ENCODE measurements at regions not wholly inside any gene's neighbourhood (a gene's known extent, or its start where the extent isn't known, plus 50 kb on each side); places are given as distances from the start of the nearest gene placed in this dataset.
A peak's percentile ranks its signal among the peaks of the same experiment; 100 is the strongest.

DNA sequence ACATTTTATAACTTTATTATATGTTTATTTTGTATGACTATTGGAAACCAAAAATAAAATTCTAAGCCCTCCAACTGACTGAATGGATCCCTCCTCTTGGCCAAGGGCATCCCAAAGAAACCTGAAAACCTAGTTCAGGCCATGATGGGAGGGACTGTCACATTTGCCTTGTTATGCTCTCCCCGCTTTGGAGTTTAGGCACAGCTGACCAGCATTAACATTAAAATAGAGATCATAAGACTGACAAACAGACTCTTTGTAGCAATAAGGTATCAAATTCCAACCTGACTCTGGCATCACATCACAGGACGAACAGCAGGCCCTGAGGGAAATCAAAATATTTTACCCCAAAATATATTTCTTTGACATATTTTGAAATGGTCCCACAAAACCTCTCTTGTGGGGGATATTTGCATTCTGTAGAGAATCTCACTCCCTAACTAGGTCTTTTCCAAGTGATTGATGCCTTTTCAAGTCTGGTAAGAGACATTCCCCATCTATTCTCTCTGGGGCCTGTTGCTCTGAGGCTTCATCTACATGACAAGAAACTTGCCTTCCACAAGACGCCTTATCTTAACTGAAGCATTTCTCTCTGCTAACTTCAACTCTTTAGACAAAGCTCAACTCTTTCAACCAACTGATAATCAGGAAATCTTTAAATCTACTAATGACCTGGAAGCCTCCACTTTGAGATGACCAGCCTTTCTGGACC lies 81.8 kb upstream of the PRR23E start:
- no peak for DNase-seq

DNA sequence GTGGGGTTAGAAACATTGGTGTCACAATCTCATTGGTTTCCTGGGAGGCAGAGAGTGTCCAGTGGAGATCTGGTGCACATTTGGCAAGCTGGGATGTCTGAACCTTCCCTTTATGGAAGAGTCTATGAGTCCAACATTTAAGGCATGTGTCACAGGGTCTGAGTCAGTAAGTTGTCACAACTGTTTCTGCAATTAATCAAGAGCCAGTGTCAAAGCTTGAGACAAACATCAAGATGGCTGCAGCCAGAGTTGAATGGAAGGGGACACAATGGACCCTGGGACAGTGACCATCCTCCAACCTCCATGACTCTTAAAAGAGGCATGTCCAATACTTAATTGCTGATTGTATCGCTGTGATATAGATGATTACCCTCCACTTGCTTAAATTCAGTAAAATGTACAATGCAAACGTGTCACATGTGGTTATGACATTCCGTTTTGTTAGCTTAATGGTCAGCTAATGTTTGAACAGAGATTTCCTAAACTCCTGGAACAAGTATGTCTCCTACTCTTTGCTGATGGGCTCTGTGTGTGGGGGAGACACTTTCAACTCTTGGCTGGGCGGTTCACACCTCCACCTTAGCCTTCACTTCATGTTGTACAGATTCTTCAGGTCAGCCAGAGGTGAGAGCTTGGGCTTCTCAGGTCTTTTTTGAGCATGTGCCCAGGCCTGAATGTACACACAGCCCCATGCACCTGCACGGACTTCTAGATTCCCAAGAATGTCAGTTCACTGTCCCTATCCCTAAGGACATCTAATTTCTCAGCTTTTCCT lies 79.9 kb upstream of the PRR23E start:
- DNase-seq = no peak

DNA sequence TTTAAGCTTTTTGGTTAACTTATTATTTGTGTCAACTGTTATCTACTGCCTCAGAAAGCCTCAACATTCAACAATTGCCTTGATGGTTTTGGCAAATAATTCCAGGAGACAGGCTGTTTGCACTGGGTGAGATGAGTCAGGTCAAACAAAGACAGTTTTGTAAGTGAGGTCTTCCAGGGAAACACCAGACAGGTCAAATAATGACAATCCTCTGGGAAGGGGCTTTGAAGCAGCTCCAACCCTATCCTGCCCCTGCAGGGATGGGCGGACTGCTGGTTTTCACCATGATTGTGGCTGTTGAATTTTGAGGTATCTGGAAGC lies 79.4 kb upstream of the PRR23E start:
- DNase-seq = no peak

DNA sequence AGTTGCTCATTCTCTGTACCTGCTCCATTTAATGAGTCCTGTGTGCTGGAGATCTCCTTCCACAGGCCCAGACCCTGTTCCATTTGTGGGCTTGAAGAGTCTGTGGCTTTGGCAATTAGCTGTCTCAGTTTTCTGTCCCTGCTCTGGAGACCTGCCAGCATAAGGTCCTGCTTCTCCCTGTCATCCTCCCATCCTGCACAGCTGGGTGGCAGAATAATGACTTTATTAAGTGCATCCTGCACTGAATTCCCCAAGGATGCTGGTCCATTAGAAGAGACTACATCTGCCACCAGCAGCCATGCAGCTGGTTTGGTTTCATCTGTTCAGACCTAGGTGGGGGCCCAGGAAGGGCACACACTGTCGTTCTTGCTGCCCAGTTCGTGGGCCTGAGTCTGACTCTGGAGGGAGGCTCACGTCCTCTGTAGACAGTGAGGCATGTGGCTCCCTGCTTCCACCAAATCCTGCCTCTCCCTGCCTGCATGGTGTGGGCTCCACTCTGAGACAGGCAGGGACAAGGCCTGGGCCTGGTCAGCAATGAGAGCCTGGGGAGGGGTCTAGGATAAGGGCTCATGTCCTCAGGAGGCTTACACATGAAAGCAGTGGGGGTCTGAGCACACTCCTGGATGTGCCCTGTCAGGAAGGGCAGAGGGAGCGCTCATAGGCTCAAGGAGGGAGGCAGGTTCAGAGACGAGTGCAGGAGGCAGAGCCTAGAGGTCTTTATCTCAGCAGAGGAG lies 78.4 kb upstream of the PRR23E start:
- no peak for DNase-seq

DNA sequence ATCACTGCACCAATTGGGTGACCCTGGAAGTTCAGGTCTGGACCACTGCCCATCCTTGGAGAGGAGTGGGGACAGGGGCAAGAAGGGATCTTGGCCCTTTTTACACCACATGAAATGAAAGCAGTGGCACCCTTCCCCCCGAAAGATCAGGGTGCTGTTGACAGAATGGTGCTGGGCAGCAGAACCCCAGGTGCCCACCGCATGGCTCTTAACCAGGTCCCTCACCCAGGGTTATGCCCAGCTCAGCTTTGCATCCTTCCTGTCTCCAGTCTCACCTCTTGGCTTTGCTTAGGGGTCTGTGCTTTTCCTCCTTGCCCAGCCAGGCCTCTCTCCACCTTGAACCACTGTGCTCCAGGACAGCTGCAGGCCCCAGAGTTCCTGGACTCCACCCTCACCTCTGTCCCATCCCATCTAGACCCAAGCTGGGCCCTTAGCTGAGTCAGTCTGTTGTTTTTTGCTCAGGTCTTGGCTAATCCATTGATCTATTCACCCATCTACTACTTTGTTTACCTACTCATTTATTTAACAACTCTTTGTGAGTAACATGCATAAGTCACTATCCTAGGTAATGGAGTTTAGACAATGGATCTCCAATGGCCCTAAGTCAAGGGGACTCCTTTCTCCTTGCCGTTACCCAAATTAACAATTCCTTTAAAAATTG lies 77.1 kb upstream of the PRR23E start:
- DNase-seq = no peak

DNA sequence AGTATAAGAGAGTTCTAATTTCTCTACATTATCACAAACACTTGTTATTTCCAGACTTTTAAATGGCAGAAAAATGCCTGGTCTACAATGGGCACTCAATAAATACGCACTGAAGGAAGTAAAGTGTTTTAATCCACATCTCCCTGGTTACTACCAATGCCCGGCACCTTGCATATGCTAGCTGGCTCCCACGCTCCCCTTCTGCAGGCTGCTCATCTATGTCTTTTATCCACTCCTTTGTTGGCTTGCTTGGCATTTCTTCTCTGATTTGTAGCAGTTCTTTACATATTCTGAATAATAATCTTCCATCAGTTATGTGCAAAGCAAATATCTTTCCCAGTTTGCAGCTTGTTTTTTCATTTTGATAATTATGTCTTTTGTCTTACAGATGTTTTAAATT lies 74.6 kb upstream of the PRR23E start:
- no peak for DNase-seq

DNA sequence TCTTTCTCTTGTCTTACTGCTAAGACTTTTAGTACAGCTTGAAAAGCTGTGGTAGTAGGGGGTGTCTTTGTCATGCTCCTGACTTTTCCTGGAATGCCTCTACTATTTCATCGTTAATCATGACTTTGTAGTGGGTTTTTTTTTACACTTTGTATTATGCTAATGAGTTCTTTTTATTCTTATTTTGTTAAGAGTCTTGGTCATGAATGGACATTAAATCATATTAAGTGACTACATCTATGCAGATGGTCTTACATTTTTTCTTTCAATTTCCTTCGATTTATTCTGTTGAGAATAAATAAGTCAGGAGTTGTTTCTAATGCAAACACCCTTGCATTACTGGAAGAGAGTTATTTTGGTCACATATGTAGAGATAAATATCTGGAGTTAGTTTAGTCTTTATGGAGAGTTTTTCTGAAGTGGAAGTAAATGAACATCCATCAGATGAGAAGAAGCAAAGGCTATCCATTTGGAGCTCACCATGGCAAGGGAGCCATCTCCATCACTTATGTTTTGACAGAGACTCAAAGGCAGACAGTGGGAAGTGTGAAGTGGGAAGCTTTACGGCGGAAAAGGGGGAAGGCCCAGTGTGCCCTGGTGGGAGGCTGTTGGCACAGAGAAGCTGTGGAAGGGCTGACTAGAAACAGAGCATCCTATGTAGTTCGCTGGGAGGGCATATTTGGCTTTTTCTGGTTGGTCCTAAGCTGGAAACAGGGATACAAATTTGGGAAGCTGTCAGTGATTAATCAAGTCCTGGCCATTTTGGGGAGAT lies 73.1 kb upstream of the PRR23E start:
- DNase-seq = no peak

DNA sequence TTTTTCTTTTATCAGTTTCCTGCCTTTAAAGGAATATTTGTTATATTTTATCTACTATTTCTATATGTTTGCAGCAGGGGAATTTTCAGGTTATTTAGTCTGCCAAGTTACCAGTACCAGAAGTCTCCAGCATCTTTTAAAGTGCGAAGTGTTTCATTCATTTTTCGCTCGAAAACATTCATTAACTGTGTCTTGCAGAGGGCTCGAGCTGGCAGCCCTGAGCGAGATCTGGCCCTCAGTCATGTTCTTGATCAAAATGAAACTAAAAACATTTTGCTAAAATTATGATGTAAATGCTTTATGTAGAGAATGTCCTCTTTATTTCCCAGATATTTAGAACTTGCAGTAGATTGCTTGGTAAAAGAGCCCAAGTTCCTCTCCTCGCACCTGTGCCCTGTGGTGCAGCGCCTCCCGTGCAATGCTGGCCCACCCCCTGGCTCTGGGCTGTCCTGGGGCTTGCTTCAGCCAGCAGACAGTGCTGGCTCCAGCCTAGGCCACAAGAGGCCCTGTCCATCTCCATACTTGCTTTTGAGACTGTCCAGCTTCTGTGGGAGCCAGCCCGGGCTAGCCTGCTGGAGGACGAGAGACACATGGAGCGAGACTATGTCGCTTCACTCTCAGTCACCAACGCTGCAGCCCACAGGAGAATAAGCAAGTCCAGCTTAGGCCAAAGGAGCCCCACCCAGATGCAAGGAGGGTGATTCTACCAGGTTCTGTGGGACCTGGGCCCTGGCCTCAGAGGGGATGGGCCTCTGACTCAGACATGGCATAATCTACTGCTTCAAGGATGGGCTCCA lies 71.9 kb upstream of the PRR23E start:
- no peak for DNase-seq

DNA sequence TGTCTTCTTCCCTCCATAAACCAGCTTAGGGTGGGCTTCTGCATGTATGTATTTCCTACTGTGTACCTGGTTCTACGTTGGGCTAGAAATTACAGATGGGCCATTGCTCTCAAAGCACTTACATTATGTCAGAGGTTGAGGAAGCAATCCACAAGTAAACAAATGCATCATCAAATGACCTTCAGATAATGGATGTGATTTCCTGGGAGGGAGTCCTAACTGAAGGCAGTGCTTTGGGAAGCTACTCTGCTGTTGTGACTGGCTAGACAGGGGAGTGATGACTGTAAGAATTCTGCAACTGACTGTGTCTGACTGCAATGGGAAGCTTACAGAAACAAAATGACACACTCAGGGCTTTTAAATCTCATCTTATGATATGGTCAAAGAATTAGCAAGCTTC lies 71.0 kb upstream of the PRR23E start:
- no peak for DNase-seq

DNA sequence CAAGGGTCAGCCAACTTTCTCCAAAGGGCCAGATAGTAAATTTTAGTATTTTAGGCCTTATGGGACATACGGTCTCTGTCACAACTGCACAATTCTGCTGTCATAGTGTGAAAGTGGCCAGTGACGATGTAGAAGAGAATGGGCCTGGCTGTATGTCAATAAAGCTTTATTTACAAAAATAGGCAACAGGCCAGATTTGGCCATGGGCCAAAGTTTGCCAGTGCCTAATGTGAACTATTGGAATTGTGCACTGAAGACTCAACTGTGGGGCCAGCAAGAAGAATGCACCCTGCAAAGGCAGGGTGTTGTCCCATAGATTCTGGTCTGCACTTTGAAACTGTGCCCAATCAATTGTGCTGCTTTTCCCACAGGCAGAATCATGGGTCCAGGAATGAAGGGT lies 69.4 kb upstream of the PRR23E start:
- no peak for DNase-seq

DNA sequence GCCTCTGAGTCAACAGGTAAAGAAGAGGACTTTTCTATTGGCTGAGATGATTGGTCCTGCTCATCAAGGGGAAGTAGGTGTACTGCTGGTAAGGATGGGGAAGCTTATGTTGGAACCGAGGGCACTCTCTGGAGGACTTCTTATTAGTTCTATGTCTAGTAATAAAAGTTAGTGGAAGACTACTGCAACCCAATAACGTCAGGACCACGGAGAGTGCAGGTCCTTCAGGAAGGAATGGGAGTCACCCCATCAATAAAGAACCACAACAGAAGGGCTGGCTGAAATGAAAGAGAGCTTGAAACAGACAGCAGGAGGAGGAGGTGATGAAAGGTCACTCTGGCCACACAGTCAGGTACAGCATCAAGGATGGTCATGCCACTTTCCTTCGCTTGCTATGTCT lies 68.8 kb upstream of the PRR23E start:
- no peak for DNase-seq

DNA sequence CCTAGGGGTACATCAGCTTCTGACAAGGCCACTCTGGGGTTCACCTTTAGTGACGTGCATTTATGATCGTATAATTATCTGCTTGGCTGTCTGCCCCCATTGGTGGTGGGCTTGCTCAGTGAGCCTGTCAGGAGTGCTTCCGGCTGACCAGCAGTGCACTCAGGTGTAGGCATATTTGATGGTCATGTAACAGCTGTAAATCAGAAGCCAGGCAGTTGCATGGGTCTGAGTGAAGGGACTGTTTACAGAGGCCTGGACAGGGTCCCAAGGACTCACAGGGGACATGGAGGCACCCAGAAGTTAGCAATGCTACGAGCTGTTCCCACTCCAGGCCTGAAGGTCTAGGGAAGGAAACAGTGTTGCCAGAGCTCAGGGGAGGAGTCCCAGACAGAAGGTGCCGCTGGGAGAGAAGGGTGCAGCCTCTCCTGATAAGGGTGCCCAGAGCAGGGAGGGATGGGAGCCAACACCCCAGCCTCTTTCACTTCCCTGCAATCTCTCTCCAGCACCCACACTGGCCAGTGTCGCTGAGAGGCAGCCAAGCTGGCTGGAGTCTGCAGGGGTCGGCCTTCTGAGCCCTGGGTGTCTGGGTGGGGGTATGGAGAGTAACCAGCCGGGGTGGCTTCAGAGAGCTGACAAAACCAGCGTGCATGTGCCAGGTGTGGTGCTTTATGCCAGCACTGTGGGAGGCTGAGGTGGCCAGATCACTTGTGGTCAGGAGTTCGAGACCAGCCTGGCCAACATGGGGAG lies 61.3 kb upstream of the PRR23E start:
- DNase-seq = no peak

DNA sequence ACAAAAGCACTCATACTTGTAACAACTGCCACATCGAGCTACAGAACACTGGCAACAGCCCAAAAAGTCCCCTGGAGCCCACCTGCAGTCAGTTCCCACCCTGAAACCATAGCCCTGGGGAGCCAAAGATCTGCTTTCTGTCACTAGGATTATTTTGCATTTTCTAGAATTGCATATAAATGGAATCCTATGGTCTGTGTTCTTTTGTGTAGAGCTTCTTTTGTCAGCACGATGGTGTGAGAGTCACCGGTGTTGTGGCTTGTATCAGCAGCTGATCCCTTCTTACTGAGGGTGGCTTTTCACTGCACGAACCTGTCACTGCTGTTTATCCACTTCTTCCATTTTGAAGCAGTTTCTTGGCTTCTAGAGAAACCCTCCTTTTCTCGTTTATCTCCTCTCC lies 60.1 kb upstream of the PRR23E start:
- DNase-seq = no peak

DNA sequence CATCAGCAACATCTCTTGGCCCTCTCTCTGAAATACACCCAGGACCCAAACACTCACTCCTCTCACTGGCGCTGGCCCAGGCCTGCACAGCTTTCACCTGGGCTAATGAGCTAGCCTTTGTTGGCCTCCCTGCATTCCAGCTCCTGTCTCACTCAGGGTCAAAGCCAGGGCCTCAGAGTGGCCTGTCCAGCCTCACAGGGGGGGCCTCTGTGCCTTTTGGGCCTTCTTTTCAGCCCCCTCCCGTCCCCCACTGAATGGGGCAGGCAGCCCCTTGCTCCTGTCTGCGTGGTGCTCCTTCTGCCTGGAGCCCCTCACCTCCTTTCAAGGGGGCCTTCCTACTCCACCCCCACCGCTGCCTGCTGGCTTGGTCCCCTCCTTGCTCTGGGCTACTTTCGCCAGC lies 59.0 kb upstream of the PRR23E start:
- no peak for DNase-seq

DNA sequence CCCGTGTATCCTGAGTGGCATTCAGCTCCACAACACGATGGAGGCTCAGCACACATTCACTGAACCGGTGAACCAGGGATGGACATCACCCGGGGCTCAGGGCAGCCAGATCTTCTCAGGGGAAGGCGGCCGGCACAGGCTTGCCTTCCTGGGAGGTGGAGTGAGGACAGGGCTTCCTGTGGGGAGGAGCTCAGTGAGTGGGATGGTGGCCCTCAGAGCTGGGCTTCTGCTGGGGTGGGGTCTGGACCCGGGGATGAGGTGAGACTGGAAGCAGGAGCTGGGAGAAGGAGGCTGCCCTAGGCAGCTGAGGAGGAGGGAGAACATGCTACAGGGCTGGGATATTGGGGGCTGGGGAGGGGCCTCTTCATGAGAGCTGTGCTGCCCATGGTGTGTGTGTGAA lies 58.5 kb upstream of the PRR23E start:
- no peak for DNase-seq

DNA sequence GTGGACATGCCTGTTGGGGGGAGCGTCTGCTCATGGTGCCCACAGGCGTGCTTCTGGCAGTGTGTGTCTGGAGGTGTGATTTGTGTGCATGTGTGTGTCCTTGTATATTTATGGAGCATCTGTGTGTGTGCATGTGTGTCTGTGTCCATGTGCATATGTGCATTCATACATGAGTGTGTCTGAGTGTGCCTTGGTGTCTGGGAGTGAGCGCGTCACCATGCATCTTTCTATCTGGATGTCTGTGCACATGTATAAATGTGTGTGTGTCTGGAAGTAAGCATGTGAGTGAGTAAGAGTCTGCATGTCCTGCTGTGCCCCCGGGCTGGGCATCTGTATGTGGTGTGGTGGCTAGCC lies 58.1 kb upstream of the PRR23E start:
- DNase-seq = no peak

DNA sequence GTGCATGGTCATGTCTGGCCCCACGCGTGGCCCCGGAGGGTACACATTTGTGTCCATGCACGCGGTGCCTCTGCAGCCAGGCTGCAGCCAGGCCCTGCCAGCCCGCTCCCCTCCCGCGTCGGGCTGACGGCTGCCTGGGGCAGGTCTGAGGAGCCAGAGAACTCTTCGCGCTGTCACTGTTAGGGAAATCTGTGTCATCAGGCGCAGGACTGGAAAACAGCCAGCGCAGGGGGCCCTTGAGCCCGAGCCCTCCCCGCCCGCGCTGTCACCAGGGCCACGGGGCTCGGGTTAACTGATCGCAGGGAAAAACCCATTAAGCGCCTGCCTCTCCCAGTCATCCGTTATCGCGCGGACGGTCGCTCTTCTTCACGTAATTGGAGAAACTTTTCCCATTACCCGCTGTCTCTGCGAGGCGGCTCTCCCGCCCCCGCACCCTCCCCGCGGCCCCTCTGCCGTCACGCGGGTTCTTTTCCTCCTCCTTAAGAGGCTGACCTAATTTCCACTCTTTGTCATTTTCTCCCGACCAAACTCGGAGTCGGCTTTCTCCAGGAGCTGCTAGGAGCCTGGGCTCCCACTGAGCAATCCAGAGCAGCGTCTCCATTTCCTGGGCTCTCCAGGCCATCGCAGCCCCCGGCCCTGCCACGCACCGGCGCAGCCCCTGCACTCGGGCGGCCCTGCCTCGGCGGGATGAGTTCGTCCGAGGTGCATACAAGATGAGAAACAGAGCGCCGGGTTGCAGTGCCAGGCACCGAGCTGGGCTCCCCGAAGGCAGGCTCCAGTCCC lies 57.5 kb upstream of the PRR23E start:
- peak; percentile 22 to 32 for DNase-seq

DNA sequence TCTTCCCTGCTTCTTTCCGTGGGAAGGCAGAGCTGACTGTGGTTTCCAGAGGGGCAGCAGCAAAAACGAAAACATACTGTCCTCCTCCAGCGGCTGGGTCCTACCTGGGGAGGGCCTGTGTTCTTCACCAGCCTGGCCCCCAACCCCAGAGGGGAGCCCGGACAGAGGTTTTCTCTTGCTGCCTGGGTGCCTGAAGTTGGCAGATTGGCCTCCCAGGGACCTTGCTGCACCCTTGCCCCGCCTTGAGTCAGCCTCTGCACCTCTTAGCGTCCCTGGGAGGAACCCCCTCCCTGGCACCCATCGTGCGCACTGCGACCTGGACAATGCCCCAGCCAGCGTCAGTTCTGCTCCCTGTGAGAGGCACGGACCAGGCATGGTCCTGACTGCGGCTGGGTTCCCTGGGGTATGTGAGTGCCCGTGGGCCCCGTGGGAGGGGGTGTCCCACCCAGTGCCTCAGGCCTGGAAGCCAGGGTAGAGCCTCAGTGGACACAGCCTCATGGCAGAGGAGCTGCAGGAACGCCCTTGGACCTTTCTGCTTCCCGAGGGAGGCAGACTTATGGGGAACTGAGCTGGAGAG lies 56.8 kb upstream of the PRR23E start:
- DNase-seq = no peak

DNA sequence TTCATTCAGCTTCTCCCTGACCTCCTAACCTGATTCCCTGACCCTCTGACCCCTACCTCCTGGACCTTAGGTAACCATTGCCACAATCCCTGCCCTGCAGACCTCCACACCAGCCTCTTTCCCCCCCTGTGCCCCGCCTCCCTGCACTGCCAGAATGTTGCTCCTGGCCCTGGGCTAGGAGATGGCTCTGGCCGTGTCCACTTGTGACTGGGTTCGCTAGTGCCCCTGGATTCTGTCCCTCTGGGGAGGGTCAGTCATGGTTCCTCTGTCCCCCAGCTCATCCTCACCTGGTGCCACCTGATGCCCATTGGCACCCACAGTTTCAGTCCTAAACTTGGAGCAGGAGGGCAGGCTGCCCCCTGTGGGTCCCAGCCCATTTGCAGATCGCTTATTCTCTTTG lies 56.2 kb upstream of the PRR23E start:
- DNase-seq = no peak

DNA sequence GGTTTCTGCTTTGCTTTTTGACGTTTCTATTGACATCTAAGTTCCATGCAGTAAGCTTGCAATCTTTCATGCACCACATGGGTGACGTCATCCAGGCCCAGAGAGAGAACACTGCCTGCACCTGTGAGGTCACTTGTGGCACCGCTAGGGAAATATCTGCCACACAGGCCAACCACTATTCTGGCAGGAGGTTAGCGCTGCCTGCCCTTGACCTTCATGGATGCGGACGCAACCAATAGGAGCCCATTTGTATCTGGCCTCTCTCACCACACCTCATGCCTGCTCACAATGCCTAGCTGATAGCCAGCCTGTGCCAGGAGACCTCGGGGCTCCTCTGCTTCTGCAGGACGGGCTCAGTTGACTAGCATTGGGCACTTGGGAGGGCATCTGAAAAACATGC lies 55.8 kb upstream of the PRR23E start:
- no peak for DNase-seq
